ENCODE measurements at regions not wholly inside any gene's neighbourhood (a gene's known extent, or its start where the extent isn't known, plus 50 kb on each side); places are given as distances from the start of the nearest gene placed in this dataset.

DNA sequence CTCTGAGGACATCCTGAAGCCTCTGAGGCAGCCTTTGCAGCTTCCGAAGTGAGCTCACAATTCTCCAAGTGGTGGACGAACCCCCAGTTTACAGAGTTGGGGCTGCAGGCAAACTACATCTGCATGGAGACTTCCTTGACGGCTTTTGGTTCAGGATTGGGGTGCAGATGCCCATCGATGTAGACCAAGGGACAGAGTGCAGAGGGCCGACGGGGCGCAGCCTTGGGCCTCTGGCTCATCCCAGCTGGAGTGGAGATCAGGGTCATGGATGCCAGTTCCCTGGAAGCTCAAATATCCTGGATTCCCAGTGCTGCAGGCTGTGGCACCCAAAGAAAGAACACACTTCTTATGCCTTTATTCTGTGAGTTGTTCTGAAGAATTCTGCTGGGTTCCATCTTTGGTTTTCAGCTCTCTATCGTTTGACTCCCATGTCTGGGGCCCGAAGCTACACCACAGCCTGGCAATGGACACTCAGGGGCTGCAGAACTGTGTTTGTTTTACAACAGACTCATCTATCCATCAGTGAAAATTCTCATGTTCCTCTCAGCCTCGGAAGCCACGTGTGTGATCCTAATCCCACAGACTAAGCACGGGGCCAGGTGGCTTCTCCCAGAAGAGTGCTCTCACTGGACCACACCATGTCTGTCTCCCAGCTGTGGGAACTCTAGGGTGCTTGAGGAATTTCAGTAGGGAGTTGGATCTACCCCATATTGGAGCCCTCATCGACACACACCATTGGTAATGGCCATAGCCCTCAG lies 414.1 kb upstream of the MYT1L start:
- Histone ChIP-seq H3K4me2 (no peak overlapping the region), H3K27me3 (no peaks in the 10 kb centered on the region), H3K9me3 (ENCODE audit: low read depth) (no peaks in the 10 kb centered on the region), H3K79me2 (no peaks in the 10 kb centered on the region), H3K4me3 (no peak overlapping the region), H3K27ac (no peak overlapping the region), H2AFZ (no peak overlapping the region), H4K20me1 (ENCODE audit: insufficient read depth, poor library complexity, severe bottlenecking) (no peaks in the 10 kb centered on the region), H3K4me1 (ENCODE audit: insufficient read depth) (no peaks in the 10 kb centered on the region), H3K9me2 (replicated peaks; ENCODE audit: insufficient read depth) (no peaks in the 10 kb centered on the region), H3K36me3 (replicated peaks; ENCODE audit: insufficient read depth, low read depth) (no peaks in the 10 kb centered on the region)
- DNase-seq (ENCODE audit: low spot score): no peak
- no peak for TF ChIP-seq EZH2phosphoT487 (IDR thresholded peaks at IDR 0.05; ENCODE audit: low read depth, severe bottlenecking, unreplicated experiment)
- TF ChIP-seq, protein P1, sequence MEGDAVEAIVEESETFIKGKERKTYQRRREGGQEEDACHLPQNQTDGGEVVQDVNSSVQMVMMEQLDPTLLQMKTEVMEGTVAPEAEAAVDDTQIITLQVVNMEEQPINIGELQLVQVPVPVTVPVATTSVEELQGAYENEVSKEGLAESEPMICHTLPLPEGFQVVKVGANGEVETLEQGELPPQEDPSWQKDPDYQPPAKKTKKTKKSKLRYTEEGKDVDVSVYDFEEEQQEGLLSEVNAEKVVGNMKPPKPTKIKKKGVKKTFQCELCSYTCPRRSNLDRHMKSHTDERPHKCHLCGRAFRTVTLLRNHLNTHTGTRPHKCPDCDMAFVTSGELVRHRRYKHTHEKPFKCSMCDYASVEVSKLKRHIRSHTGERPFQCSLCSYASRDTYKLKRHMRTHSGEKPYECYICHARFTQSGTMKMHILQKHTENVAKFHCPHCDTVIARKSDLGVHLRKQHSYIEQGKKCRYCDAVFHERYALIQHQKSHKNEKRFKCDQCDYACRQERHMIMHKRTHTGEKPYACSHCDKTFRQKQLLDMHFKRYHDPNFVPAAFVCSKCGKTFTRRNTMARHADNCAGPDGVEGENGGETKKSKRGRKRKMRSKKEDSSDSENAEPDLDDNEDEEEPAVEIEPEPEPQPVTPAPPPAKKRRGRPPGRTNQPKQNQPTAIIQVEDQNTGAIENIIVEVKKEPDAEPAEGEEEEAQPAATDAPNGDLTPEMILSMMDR (IDR thresholded peaks at IDR 0.05; ENCODE audit: poor library complexity): no peak
- no peak for TF ChIP-seq EZH2 (IDR thresholded peaks at IDR 0.05; ENCODE audit: borderline replicate concordance)
- WGBS (ENCODE audit: low lambda C conversion rate, missing lambda C conversion rate): 90% methylated on average over 13 of the region's 13 CpGs

DNA sequence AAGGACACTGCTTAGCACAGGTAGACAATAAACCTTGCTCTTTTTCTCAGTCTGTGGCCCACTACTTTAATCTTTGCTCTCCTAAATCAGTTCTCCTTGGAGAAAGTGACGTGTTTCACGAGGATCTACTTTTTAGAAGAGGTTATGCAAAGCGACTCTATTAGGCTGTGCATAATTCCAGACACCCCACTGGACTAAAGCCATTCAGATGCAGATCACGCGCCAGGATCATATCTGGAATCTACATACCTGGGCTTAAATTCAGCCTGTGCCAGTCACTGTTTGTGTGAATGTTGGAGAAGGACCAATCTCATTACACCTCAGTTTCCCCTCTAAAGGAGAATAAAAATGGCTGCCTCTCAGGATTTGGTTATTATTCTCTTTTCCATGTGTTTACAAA lies 413.0 kb upstream of the MYT1L start:
- Histone ChIP-seq H3K4me3 (no peak overlapping the region), H4K20me1 (ENCODE audit: insufficient read depth, poor library complexity, severe bottlenecking) (no peaks in the 10 kb centered on the region), H2AFZ (no peak overlapping the region), H3K36me3 (replicated peaks; ENCODE audit: insufficient read depth, low read depth) (no peaks in the 10 kb centered on the region), H3K27me3 (no peaks in the 10 kb centered on the region), H3K27ac (no peak overlapping the region), H3K4me1 (ENCODE audit: insufficient read depth) (no peaks in the 10 kb centered on the region), H3K9me2 (replicated peaks; ENCODE audit: insufficient read depth) (no peaks in the 10 kb centered on the region), H3K79me2 (no peaks in the 10 kb centered on the region), H3K4me2 (no peak overlapping the region), H3K9me3 (ENCODE audit: low read depth) (no peaks in the 10 kb centered on the region)
- 73% methylated on average over 5 of the region's 5 CpGs for WGBS (ENCODE audit: low lambda C conversion rate, missing lambda C conversion rate)
- no peak for DNase-seq (ENCODE audit: low spot score)
- TF ChIP-seq EZH2phosphoT487 (IDR thresholded peaks at IDR 0.05; ENCODE audit: low read depth, severe bottlenecking, unreplicated experiment) (no peak), EZH2 (IDR thresholded peaks at IDR 0.05; ENCODE audit: borderline replicate concordance) (no peak)
- TF ChIP-seq, protein P1 (IDR thresholded peaks at IDR 0.05; ENCODE audit: poor library complexity): no peak

DNA sequence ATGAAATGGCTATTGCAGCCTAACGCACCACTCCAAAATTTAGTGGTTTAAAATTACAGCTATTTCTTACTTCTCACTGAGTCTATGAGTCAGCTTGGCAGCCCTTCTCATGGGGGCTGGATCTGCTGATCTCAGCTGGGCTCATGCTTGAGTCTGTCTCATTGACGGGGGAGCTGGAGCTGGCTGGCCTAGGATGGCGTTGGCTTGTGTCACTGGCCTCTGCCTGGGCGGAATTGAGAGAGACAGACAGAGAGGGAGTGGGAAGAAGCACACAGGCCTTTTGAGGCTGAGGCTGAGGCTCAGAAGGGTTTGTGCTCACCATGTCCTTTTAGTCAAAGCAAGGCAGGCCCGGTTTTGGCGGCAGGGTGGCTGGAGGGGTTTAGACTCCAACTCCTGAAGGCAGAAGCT lies 412.1 kb upstream of the MYT1L start:
- 82% methylated on average over 6 of the region's 6 CpGs for WGBS (ENCODE audit: low lambda C conversion rate, missing lambda C conversion rate)
- no peaks in the 10 kb centered on the region for H3K27me3 ChIP-seq
- H3K79me2 ChIP-seq: no peaks in the 10 kb centered on the region
- no peak overlapping the region for H3K27ac ChIP-seq
- no peaks in the 10 kb centered on the region for H3K36me3 ChIP-seq (replicated peaks; ENCODE audit: insufficient read depth, low read depth)
- peak; percentile 43 for DNase-seq (ENCODE audit: low spot score)
- no peaks in the 10 kb centered on the region for H3K4me1 ChIP-seq (ENCODE audit: insufficient read depth)
- H2AFZ ChIP-seq: no peak overlapping the region
- no peak overlapping the region for H3K4me3 ChIP-seq
- H3K4me2 ChIP-seq: no peak overlapping the region
- no peaks in the 10 kb centered on the region for H3K9me2 ChIP-seq (replicated peaks; ENCODE audit: insufficient read depth)
- no peaks in the 10 kb centered on the region for H4K20me1 ChIP-seq (ENCODE audit: insufficient read depth, poor library complexity, severe bottlenecking)
- H3K9me3 ChIP-seq (ENCODE audit: low read depth): no peaks in the 10 kb centered on the region
- TF ChIP-seq, protein P1 (IDR thresholded peaks at IDR 0.05; ENCODE audit: poor library complexity): no peak
- TF ChIP-seq EZH2 (IDR thresholded peaks at IDR 0.05; ENCODE audit: borderline replicate concordance) (no peak), EZH2phosphoT487 (IDR thresholded peaks at IDR 0.05; ENCODE audit: low read depth, severe bottlenecking, unreplicated experiment) (no peak)
